ENCODE measurements at regions not wholly inside any gene's neighbourhood (a gene's known extent, or its start where the extent isn't known, plus 50 kb on each side); places are given as distances from the start of the nearest gene placed in this dataset.

DNA sequence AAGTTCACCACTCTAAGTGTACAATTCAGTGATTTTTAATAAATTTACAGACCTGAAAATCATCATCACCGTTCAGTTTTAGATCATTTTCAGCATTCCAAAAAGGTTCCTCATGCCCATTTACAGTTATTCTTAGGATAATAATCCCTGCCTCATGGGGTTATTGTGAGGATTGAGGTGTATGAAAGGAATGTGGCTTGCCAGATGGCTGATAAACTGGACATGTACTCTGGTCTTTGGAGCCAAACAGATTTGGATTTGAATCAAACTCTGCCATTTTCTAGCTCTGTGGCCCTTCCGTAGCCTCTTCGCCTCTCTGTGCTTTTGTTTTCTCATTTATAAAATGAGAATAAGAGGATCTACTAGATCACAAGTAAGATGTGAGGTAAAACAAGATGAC, 53.9 kb upstream of the GPRC5B start:
- no peaks in the 10 kb centered on the region for H3K36me3 ChIP-seq (ENCODE audit: control insufficient read depth, insufficient read depth, low read length)
- no peak overlapping the region for H3K4me3 ChIP-seq (replicated peaks in 1 of 4; ENCODE audit: control extremely low read depth in 1 of 4, insufficient read depth in 1 of 4, low read depth in 3 of 4, low read length in 4 of 4)
- no peak overlapping the region for H3K27ac ChIP-seq (ENCODE audit: insufficient read depth, low read length)
- no peak overlapping the region for H3K4me2 ChIP-seq (ENCODE audit: extremely low read depth, insufficient read depth, low read length)
- no peak overlapping the region for H2AFZ ChIP-seq (ENCODE audit: low read length)
- TF ChIP-seq EZH2 (IDR thresholded peaks at IDR 0.05; ENCODE audit: low read length, missing control alignments) = no peak
- TF ChIP-seq, protein P1, sequence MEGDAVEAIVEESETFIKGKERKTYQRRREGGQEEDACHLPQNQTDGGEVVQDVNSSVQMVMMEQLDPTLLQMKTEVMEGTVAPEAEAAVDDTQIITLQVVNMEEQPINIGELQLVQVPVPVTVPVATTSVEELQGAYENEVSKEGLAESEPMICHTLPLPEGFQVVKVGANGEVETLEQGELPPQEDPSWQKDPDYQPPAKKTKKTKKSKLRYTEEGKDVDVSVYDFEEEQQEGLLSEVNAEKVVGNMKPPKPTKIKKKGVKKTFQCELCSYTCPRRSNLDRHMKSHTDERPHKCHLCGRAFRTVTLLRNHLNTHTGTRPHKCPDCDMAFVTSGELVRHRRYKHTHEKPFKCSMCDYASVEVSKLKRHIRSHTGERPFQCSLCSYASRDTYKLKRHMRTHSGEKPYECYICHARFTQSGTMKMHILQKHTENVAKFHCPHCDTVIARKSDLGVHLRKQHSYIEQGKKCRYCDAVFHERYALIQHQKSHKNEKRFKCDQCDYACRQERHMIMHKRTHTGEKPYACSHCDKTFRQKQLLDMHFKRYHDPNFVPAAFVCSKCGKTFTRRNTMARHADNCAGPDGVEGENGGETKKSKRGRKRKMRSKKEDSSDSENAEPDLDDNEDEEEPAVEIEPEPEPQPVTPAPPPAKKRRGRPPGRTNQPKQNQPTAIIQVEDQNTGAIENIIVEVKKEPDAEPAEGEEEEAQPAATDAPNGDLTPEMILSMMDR (conservative IDR thresholded peaks at IDR 0.05 in 1 of 2, IDR thresholded peaks at IDR 0.05 in 1 of 2; ENCODE audit: low read depth in 1 of 2, low read length in 2 of 2) = no peak
- peak in 1 of 2 donors; percentile 7 for DNase-seq (ENCODE audit: low read depth in 2 of 2)
- H3K4me1 ChIP-seq (ENCODE audit: control insufficient read depth, extremely low read depth, insufficient read depth, low read length) = no peaks in the 10 kb centered on the region
- no peaks in the 10 kb centered on the region for H3K9me3 ChIP-seq (ENCODE audit: control insufficient read depth, insufficient read depth, low read depth, low read length)
- H3K27me3 ChIP-seq (ENCODE audit: control insufficient read depth, insufficient read depth, low read length) = no peaks in the 10 kb centered on the region
- H4K20me1 ChIP-seq (ENCODE audit: control insufficient read depth, extremely low read depth, insufficient read depth, low read length) = no peaks in the 10 kb centered on the region
- H3K79me2 ChIP-seq (ENCODE audit: control insufficient read depth, insufficient read depth, low read length) = no peaks in the 10 kb centered on the region
- no peak overlapping the region for H3K9ac ChIP-seq (ENCODE audit: insufficient read depth, low read length)

DNA sequence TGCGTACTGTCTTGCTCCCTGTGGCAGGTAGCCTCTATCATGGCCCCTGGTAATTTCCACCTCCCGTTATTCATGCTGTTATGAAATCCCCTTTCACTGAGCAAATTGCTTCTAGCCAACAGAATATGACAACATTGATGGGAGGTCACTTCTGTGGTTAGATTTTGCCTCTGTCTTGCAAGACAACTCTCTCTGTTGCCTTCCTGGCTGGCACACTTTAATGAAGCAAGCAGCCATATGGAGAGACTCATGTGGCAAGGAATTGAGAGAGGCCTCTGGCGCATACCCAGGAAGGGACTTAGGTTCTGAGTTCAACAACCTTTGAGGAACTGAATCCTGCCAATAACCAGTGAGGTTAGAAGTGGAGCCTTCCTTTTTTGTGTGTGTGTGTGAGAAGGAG, 51.8 kb upstream of the GPRC5B start:
- H3K4me1 ChIP-seq (ENCODE audit: control insufficient read depth, extremely low read depth, insufficient read depth, low read length) = no peaks in the 10 kb centered on the region
- H3K4me3 ChIP-seq (replicated peaks in 1 of 4; ENCODE audit: control extremely low read depth in 1 of 4, insufficient read depth in 1 of 4, low read depth in 3 of 4, low read length in 4 of 4) = no peak overlapping the region
- H3K27ac ChIP-seq (ENCODE audit: insufficient read depth, low read length) = no peak overlapping the region
- H3K9ac ChIP-seq (ENCODE audit: insufficient read depth, low read length) = no peak overlapping the region
- no peaks in the 10 kb centered on the region for H4K20me1 ChIP-seq (ENCODE audit: control insufficient read depth, extremely low read depth, insufficient read depth, low read length)
- no peaks in the 10 kb centered on the region for H3K27me3 ChIP-seq (ENCODE audit: control insufficient read depth, insufficient read depth, low read length)
- H2AFZ ChIP-seq (ENCODE audit: low read length) = no peak overlapping the region
- H3K4me2 ChIP-seq (ENCODE audit: extremely low read depth, insufficient read depth, low read length) = no peak overlapping the region
- H3K9me3 ChIP-seq (ENCODE audit: control insufficient read depth, insufficient read depth, low read depth, low read length) = no peaks in the 10 kb centered on the region
- H3K36me3 ChIP-seq (ENCODE audit: control insufficient read depth, insufficient read depth, low read length) = no peaks in the 10 kb centered on the region
- no peaks in the 10 kb centered on the region for H3K79me2 ChIP-seq (ENCODE audit: control insufficient read depth, insufficient read depth, low read length)
- no peak for DNase-seq (ENCODE audit: low read depth in 2 of 2)
- TF ChIP-seq, protein P1 (conservative IDR thresholded peaks at IDR 0.05 in 1 of 2, IDR thresholded peaks at IDR 0.05 in 1 of 2; ENCODE audit: low read depth in 1 of 2, low read length in 2 of 2) = no peak
- no peak for TF ChIP-seq EZH2 (IDR thresholded peaks at IDR 0.05; ENCODE audit: low read length, missing control alignments)

DNA sequence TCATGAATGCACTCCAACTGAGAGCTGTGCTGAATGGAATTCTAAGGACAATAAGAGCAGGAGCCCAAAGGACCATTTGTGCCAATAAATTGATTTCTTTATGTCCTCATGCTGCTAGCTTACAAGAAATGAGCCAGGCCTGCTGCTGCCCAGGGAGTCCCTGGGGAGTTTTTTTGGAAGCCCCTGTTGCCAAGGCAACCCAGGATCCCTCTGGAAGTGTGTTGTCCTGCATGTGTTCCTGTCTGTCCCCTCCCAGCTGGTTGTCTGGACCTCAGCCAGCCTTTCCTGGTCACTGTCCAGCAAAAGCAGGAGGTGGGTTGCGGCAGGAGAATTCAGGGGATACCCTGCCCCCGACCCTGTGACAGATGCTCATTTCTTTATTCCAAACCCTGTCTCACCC, 51.0 kb upstream of the GPRC5B start:
- Histone ChIP-seq H3K9ac (ENCODE audit: insufficient read depth, low read length) (no peak overlapping the region), H4K20me1 (ENCODE audit: control insufficient read depth, extremely low read depth, insufficient read depth, low read length) (no peaks in the 10 kb centered on the region), H3K79me2 (ENCODE audit: control insufficient read depth, insufficient read depth, low read length) (no peaks in the 10 kb centered on the region), H3K27me3 (ENCODE audit: control insufficient read depth, insufficient read depth, low read length) (no peaks in the 10 kb centered on the region), H3K27ac (ENCODE audit: insufficient read depth, low read length) (no peak overlapping the region), H3K4me3 (replicated peaks in 1 of 4; ENCODE audit: control extremely low read depth in 1 of 4, insufficient read depth in 1 of 4, low read depth in 3 of 4, low read length in 4 of 4) (no peak overlapping the region), H3K36me3 (ENCODE audit: control insufficient read depth, insufficient read depth, low read length) (no peaks in the 10 kb centered on the region), H3K4me2 (ENCODE audit: extremely low read depth, insufficient read depth, low read length) (no peak overlapping the region), H2AFZ (ENCODE audit: low read length) (no peak overlapping the region), H3K9me3 (ENCODE audit: control insufficient read depth, insufficient read depth, low read depth, low read length) (no peaks in the 10 kb centered on the region), H3K4me1 (ENCODE audit: control insufficient read depth, extremely low read depth, insufficient read depth, low read length) (no peaks in the 10 kb centered on the region)
- TF ChIP-seq, protein P1 (conservative IDR thresholded peaks at IDR 0.05 in 1 of 2, IDR thresholded peaks at IDR 0.05 in 1 of 2; ENCODE audit: low read depth in 1 of 2, low read length in 2 of 2) = no peak
- TF ChIP-seq EZH2 (IDR thresholded peaks at IDR 0.05; ENCODE audit: low read length, missing control alignments) = no peak
- no peak for DNase-seq (ENCODE audit: low read depth in 2 of 2)

All from fibroblast of lung (primary cell).